HepG2 (cell line): ENCODE measurements at regions not wholly inside any gene's neighbourhood (a gene's known extent, or its start where the extent isn't known, plus 50 kb on each side); places are given as distances from the start of the nearest gene placed in this dataset.

Experiments used
- ATAC-seq: fragments of 200-7000 bp; cut with Tn5 transposase; 3 replicates; pipeline ENCODE4 v1.9.1; 2020; ENCODE audit warnings: mild to moderate bottlenecking, moderate library complexity
- BruUV-seq: library from RNA; stranded (reverse); fragments of 400-500 nt; replicated peaks from 2 replicates; lab custom pipeline; 2021; lab: Mats Ljungman, UMichigan
- CTCF ChIA-PET: fragments of 300-600 bp; formaldehyde crosslinking; extraction: SDS; loops from one replicate; lab custom pipeline; 2021; ENCODE audit warnings: low total read pairs, inconsistent platforms, low intra/inter-chr PET ratio; lab: Yijun Ruan, JAX
- POLR2A ChIA-PET: fragments of 350-600 bp; sonication (Branson Sonifier 250); formaldehyde crosslinking; loops from one replicate; lab custom pipeline; 2020; ENCODE audit warnings: antibody characterized with exemption, inconsistent platforms; lab: Yijun Ruan, JAX
- DNase-seq: peaks from one replicate; pipeline ENCODE4 v3.0.0-alpha.2; 2015; ENCODE audit warnings: low spot score
- FAIRE-seq: peaks from 3 replicates; lab custom pipeline; 2011; peaks lifted over from hg19 to GRCh38; lab: Jason Lieb, UNC
- H2AFZ ChIP-seq: one replicate; pipeline ENCODE4 v1.6.1; 2011; ENCODE audit warnings: low read length, inconsistent platforms
- H3K27ac ChIP-seq: fragments of 300-600 bp; 3 replicates; pipeline ENCODE4 v1.8.0; 2011; ENCODE audit warnings: mixed run types, mild to moderate bottlenecking, mixed read lengths, low read length, inconsistent platforms; ENCODE audit not compliant: insufficient read depth; ENCODE audit errors: extremely low read length
- H3K27me3 ChIP-seq, 2 experiments: fragments of 200-600 bp in 1 of 2; 2 replicates in 1 of 2; 3 replicates in 1 of 2; pipeline versions ENCODE4 v1.6.0 to v1.8.0; 2011; ENCODE audit warnings: low read length in 2 of 2, mild to moderate bottlenecking in 2 of 2, moderate library complexity in 2 of 2, inconsistent platforms in 1 of 2; ENCODE audit not compliant: insufficient read depth in 2 of 2, control insufficient read depth in 1 of 2
- H3K36me3 ChIP-seq, 2 experiments: fragments of 200-600 bp in 1 of 2; replicated peaks in 1 of 2; 2 replicates in 1 of 2; 3 replicates in 1 of 2; pipeline versions ENCODE4 v1.5.1 to v1.8.0; 2011; ENCODE audit warnings: low read length in 2 of 2, inconsistent platforms in 1 of 2; ENCODE audit not compliant: insufficient read depth in 2 of 2, control insufficient read depth in 1 of 2
- H3K4me1 ChIP-seq: 2 replicates; pipeline ENCODE4 v1.5.1; 2012; ENCODE audit warnings: low read length, inconsistent platforms; ENCODE audit not compliant: insufficient read depth
- H3K4me2 ChIP-seq: 2 replicates; pipeline ENCODE4 v1.6.0; 2011; ENCODE audit warnings: low read depth, low read length, inconsistent platforms
- H3K4me3 ChIP-seq, 3 experiments: fragments of 200-600 bp in 1 of 3; sonication (generic), shearing (Covaris generic) in 1 of 3; replicated peaks in 1 of 3; 2 replicates each; pipeline ENCODE4 v1.5.1; 2011 to 2016; ENCODE audit warnings: low read length in 3 of 3, inconsistent platforms in 2 of 3, low read depth in 2 of 3, mild to moderate bottlenecking in 2 of 3, control low read depth in 1 of 3, mixed read lengths in 1 of 3; ENCODE audit not compliant: insufficient read depth in 1 of 3
- H3K79me2 ChIP-seq: one replicate; pipeline ENCODE4 v1.6.1; 2011; ENCODE audit warnings: low read length, inconsistent platforms; ENCODE audit not compliant: insufficient read depth
- H3K9ac ChIP-seq: 2 replicates; pipeline ENCODE4 v1.6.0; 2011; ENCODE audit warnings: mild to moderate bottlenecking, low read depth, low read length, inconsistent platforms; ENCODE audit not compliant: insufficient read depth
- H3K9me3 ChIP-seq: 2 replicates; pipeline ENCODE4 v1.5.1; 2012; ENCODE audit warnings: mild to moderate bottlenecking, low read length
- H4K20me1 ChIP-seq: 2 replicates; pipeline ENCODE4 v1.6.0; 2011; ENCODE audit warnings: inconsistent platforms, mild to moderate bottlenecking, low read length, moderate library complexity; ENCODE audit not compliant: insufficient read depth
- ARNT ChIP-seq: fragments of 450-650 bp; IDR thresholded peaks from 2 replicates; pipeline ENCODE4 v1.6.1; 2017
- EHMT2 ChIP-seq: fragments of 200-600 bp; sonication (generic); IDR thresholded peaks from 2 replicates; pipeline ENCODE4 v1.7.0; 2017; ENCODE audit warnings: antibody characterized with exemption, low read depth, low read length, borderline replicate concordance
- HNF4A ChIP-seq: sonication (generic); formaldehyde crosslinking; IDR thresholded peaks from 2 replicates; pipeline ENCODE4 v1.4.0; 2020; ENCODE audit warnings: missing genetic modification reagents
- HNF4G ChIP-seq, 2 experiments: sonication (generic) in 1 of 2; formaldehyde crosslinking in 1 of 2; IDR thresholded peaks; 2 replicates each; pipeline versions ENCODE4 v1.4.0 to v1.6.1; 2011 to 2020; ENCODE audit warnings: borderline replicate concordance in 2 of 2, low read depth in 2 of 2, mild to moderate bottlenecking in 2 of 2, low read length in 1 of 2, missing genetic modification reagents in 1 of 2, moderate library complexity in 1 of 2
- NCOR1 ChIP-seq: fragments of 200-600 bp; sonication (generic); IDR thresholded peaks from 2 replicates; pipeline ENCODE4 v1.7.0; 2017; ENCODE audit warnings: antibody characterized with exemption, low read length, borderline replicate concordance
- REL ChIP-seq: sonication (generic); formaldehyde crosslinking; conservative IDR thresholded peaks from 2 replicates; pipeline ENCODE4 v1.8.0; 2022; ENCODE audit warnings: mild to moderate bottlenecking, missing genetic modification reagents, moderate library complexity
- WGBS: methylation state at CpG from one replicate; pipeline ENCODE4 v1.1.6; 2017; ENCODE audit warnings: low lambda C conversion rate; 5-methylcytosine and 5-hydroxymethylcytosine counted together
- in situ Hi-C: cut with HindIII; loops from 2 replicates; pipeline ENCODE4 v1.10.0; 2017; ENCODE audit warnings: low pct_unique_long_range_greater_than_20kb; ENCODE audit not compliant: extremely low pct_ligation_motif_present
- intact Hi-C: fragments of 100-400 bp; cut with micrococcal nuclease; formaldehyde crosslinking; loops from one replicate; pipeline ENCODE4 v1.10.0; 2022; ENCODE audit not compliant: unreplicated experiment
- TF ChIP-seq, protein P1 (sequence below): IDR thresholded peaks from 2 replicates; pipeline ENCODE4 v1.6.1; 2016; ENCODE audit warnings: low read depth
- TF ChIP-seq, protein P2 (sequence below), 2 experiments: fragments of 450-650 bp in 1 of 2; sonication (generic) in 1 of 2; formaldehyde crosslinking; IDR thresholded peaks; 2 replicates each; pipeline versions ENCODE4 v1.5.0 to v1.8.0; 2020 to 2022; ENCODE audit warnings: mild to moderate bottlenecking in 1 of 2, missing genetic modification reagents in 1 of 2

GRCh38 chr4:124527364-124527763 is 185.2 kb downstream of the ANKRD50 start:
- ATAC-seq = no peak
- Histone ChIP-seq H3K27ac (peak overlapping the region; percentile 61), H3K4me1 (peaks cover 73% of the 10 kb centered on the region), H3K4me3 (no peak overlapping the region), H3K9ac (no peak overlapping the region), H3K4me2 (0 out of 2 replicates have a peak overlapping the region, but pooled peaks have one; percentile 19), H3K36me3 (no peaks in the 10 kb centered on the region)
- WGBS = 91% methylated on average over 3 of the region's 3 CpGs
- ChIA-PET POLR2A (interaction anchor here (2.5 kb wide), 1 partner anchor 185 kb away, joined by 12 read pairs; the partner anchor contains the start of gene ANKRD50), CTCF (no interaction called here)
- no TSS peak for BruUV-seq
- in situ Hi-C loops = no loop called here
- TF ChIP-seq HNF4A (CRISPR knock-in tag) (peak; percentile 51; the same call in 1 of the 2 replicates), EHMT2 (no peak), NCOR1 (peak; percentile 9; the same call in 1 of the 2 replicates), REL (CRISPR knock-in tag) (no peak), HNF4G (IDR thresholded peaks at IDR 0.05; ENCODE audit: borderline replicate concordance, low read depth, low read length) (0 out of 2 replicates have a peak, but pooled peaks have one; percentile 38), HNF4G (CRISPR knock-in tag; IDR thresholded peaks at IDR 0.05; ENCODE audit: borderline replicate concordance, low read depth) (no peak)
- TF ChIP-seq, protein P1, sequence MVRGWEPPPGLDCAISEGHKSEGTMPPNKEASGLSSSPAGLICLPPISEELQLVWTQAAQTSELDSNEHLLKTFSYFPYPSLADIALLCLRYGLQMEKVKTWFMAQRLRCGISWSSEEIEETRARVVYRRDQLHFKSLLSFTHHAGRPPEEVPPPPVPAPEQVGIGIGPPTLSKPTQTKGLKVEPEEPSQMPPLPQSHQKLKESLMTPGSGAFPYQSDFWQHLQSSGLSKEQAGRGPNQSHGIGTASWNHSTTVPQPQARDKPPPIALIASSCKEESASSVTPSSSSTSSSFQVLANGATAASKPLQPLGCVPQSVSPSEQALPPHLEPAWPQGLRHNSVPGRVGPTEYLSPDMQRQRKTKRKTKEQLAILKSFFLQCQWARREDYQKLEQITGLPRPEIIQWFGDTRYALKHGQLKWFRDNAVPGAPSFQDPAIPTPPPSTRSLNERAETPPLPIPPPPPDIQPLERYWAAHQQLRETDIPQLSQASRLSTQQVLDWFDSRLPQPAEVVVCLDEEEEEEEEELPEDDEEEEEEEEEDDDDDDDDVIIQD (CRISPR knock-in tag) = peak; percentile 84; the same call in 1 of the 2 replicates
- TF ChIP-seq, all 625 proteins: peak for 4
- intact Hi-C loops = no loop called here
- DNase-seq (no peak), FAIRE-seq (no peak)
- no peak overlapping the region for H2AFZ ChIP-seq
- H3K27me3 ChIP-seq = no peaks in the 10 kb centered on the region
- H3K79me2 ChIP-seq = no peaks in the 10 kb centered on the region
- no peaks in the 10 kb centered on the region for H4K20me1 ChIP-seq
- no peaks in the 10 kb centered on the region for H3K9me3 ChIP-seq

DNA sequence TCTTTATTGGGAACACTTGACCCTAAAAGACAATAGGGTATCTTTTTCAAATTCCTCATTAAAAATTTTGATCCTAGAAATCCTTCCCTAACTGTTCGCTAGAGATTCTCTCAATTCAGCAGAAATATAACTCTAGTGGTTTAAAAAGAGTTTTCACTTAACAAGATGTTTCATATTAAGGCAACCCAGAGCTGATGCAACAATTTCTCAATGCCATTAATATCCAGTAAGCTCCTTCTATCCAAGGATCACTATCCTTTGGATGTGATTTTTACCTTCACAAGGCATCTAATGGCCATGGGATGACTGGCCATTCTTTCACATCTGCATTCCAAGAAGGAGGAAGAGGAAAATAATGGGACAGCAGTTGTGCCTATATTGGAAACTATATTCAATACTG is 183.4 kb downstream of the ANKRD50 start:
- DNase-seq = no peak
- H3K4me1 ChIP-seq = peaks cover 91% of the 10 kb centered on the region
- no TSS peak for BruUV-seq
- H3K36me3 ChIP-seq = no peaks in the 10 kb centered on the region
- H4K20me1 ChIP-seq = no peaks in the 10 kb centered on the region
- no peak for ATAC-seq
- WGBS = 97% methylated on average over 1 of the region's 1 CpG
- no peak overlapping the region for H2AFZ ChIP-seq
- H3K79me2 ChIP-seq = no peaks in the 10 kb centered on the region
- no peak overlapping the region for H3K9ac ChIP-seq
- no peak overlapping the region for H3K4me2 ChIP-seq
- ChIA-PET POLR2A (no interaction called here), CTCF (no interaction called here)
- no peaks in the 10 kb centered on the region for H3K9me3 ChIP-seq
- no peak overlapping the region for H3K4me3 ChIP-seq
- H3K27ac ChIP-seq = peak overlapping the region; percentile 93
- in situ Hi-C loops = no loop called here
- TF ChIP-seq, protein P2, sequence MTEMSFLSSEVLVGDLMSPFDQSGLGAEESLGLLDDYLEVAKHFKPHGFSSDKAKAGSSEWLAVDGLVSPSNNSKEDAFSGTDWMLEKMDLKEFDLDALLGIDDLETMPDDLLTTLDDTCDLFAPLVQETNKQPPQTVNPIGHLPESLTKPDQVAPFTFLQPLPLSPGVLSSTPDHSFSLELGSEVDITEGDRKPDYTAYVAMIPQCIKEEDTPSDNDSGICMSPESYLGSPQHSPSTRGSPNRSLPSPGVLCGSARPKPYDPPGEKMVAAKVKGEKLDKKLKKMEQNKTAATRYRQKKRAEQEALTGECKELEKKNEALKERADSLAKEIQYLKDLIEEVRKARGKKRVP (CRISPR knock-in tag; IDR thresholded peaks at IDR 0.05) = 0 out of 4 replicates have a peak, but pooled peaks of 1 of the 2 experiments have one; percentile 38
- no peak for TF ChIP-seq ARNT
- intact Hi-C loops = no loop called here
- no peaks in the 10 kb centered on the region for H3K27me3 ChIP-seq
- no peak for FAIRE-seq
